Hepatocyte (in vitro differentiated cells): ENCODE measurements at regions not wholly inside any gene's neighbourhood (a gene's known extent, or its start where the extent isn't known, plus 50 kb on each side); places are given as distances from the start of the nearest gene placed in this dataset.

Experiments used
- DNase-seq: peaks from one replicate; pipeline ENCODE4 v3.0.0-alpha.2; 2016; ENCODE audit warnings: low spot score
- H2AFZ ChIP-seq: fragments of 200-600 bp; sonication (generic); 2 replicates; pipeline ENCODE4 v1.6.0; 2016; ENCODE audit warnings: antibody characterized with exemption, mild to moderate bottlenecking
- H3K27ac ChIP-seq: fragments of 200-600 bp; sonication (generic); 2 replicates; pipeline ENCODE4 v1.5.1; 2016; ENCODE audit warnings: mild to moderate bottlenecking
- H3K27me3 ChIP-seq: fragments of 200-600 bp; sonication (generic); 2 replicates; pipeline ENCODE4 v1.6.1; 2016
- H3K36me3 ChIP-seq: fragments of 200-600 bp; sonication (generic); replicated peaks from 2 replicates; pipeline ENCODE4 v1.5.1; 2016; ENCODE audit warnings: low read depth; ENCODE audit not compliant: insufficient read depth
- H3K4me1 ChIP-seq: fragments of 200-600 bp; sonication (generic); 2 replicates; pipeline ENCODE4 v1.5.1; 2016; ENCODE audit warnings: mild to moderate bottlenecking, moderate library complexity; ENCODE audit not compliant: insufficient read depth
- H3K4me2 ChIP-seq: fragments of 200-600 bp; sonication (generic); 2 replicates; pipeline ENCODE4 v1.6.0; 2016
- H3K4me3 ChIP-seq: fragments of 200-600 bp; sonication (generic); 2 replicates; pipeline ENCODE4 v1.5.1; 2016; ENCODE audit warnings: mild to moderate bottlenecking
- H3K79me2 ChIP-seq: fragments of 200-600 bp; sonication (generic); 2 replicates; pipeline ENCODE4 v1.6.0; 2017; ENCODE audit warnings: mild to moderate bottlenecking
- H3K9me2 ChIP-seq: fragments of 200-600 bp; sonication (generic); replicated peaks from 2 replicates; pipeline ENCODE4 v1.6.0; 2017; ENCODE audit warnings: mild to moderate bottlenecking; ENCODE audit not compliant: insufficient read depth
- H3K9me3 ChIP-seq: fragments of 200-600 bp; sonication (generic); 2 replicates; pipeline ENCODE4 v1.5.1; 2016; ENCODE audit warnings: low read depth, mild to moderate bottlenecking
- H4K20me1 ChIP-seq: fragments of 200-600 bp; sonication (generic); 2 replicates; pipeline ENCODE4 v1.6.0; 2016; ENCODE audit warnings: mild to moderate bottlenecking; ENCODE audit not compliant: insufficient read depth, poor library complexity, severe bottlenecking
- CTCF ChIP-seq: fragments of 200-600 bp; sonication (generic); IDR thresholded peaks from 2 replicates; pipeline ENCODE4 v1.5.1; 2016; ENCODE audit warnings: antibody characterized with exemption, mild to moderate bottlenecking; ENCODE audit not compliant: poor library complexity
- EZH2 ChIP-seq: fragments of 200-600 bp; sonication (generic); IDR thresholded peaks from 2 replicates; pipeline ENCODE4 v1.6.1; 2016; ENCODE audit warnings: antibody characterized with exemption, mild to moderate bottlenecking, borderline replicate concordance
- EZH2phosphoT487 ChIP-seq: fragments of 200-600 bp; sonication (generic); IDR thresholded peaks from one replicate; pipeline ENCODE4 v1.6.1; 2018; ENCODE audit warnings: antibody characterized with exemption, mild to moderate bottlenecking, low read depth, moderate library complexity; ENCODE audit not compliant: unreplicated experiment, severe bottlenecking
- WGBS: methylation state at CpG from one replicate; pipeline ENCODE4 v1.1.6; 2016; ENCODE audit warnings: low lambda C conversion rate; ENCODE audit errors: missing lambda C conversion rate; 5-methylcytosine and 5-hydroxymethylcytosine counted together

DNA sequence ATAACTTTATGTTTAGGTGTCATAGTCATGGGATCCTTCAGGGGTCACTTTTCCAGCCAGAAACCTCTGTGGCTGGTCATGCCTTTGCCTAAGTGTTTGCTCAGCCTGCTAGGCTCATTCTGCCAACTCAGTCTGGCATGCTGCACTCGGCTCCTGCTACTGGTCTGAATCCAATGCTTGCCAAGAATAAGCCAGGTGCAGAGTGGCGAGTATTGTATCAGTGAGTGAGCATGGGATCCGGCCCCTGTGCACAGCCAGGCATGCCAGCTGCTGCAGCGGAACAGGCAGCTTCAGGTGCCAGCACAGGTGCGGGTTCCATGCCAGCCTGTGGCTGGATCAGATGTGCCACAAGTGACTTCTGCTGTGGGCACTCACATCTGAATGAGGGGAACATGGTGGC lies 1269.3 kb upstream of the CNTN5 start:
- Histone ChIP-seq H3K9me2 (no peaks in the 10 kb centered on the region), H4K20me1 (no peaks in the 10 kb centered on the region), H3K79me2 (no peaks in the 10 kb centered on the region), H3K27me3 (no peaks in the 10 kb centered on the region), H3K9me3 (no peaks in the 10 kb centered on the region), H3K4me1 (no peaks in the 10 kb centered on the region), H3K4me2 (no peak overlapping the region), H3K36me3 (no peaks in the 10 kb centered on the region), H3K27ac (no peak overlapping the region), H3K4me3 (no peak overlapping the region), H2AFZ (no peak overlapping the region)
- no peak for DNase-seq
- WGBS = 88% methylated on average over 5 of the region's 5 CpGs
- TF ChIP-seq CTCF = no peak
- no peak for TF ChIP-seq EZH2
- no peak for TF ChIP-seq EZH2phosphoT487

DNA sequence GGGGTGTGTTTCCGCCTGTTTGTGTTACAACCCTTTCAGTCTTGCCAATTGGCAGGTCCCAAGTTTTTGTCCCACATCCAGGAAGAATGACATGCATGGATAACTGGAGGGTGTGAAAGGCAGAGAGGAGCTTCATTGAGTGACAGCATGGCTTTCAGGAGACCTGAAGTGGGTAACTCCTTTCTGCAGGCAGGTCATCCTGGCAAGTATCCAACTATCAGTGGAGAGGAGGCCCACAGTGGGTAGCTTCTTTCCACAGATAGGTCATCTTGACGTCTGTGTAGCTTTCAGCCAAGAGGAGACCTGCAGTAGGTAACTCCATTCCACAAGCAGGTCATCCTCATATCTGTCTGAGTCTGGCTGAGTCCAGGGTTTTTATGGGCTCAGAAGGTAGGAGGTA lies 1268.8 kb upstream of the CNTN5 start:
- Histone ChIP-seq H3K27ac (no peak overlapping the region), H3K79me2 (no peaks in the 10 kb centered on the region), H4K20me1 (no peaks in the 10 kb centered on the region), H3K4me1 (no peaks in the 10 kb centered on the region), H3K36me3 (no peaks in the 10 kb centered on the region), H3K4me3 (no peak overlapping the region), H2AFZ (no peak overlapping the region), H3K4me2 (no peak overlapping the region), H3K9me2 (no peaks in the 10 kb centered on the region), H3K27me3 (no peaks in the 10 kb centered on the region), H3K9me3 (no peaks in the 10 kb centered on the region)
- 88% methylated on average over 2 of the region's 2 CpGs for WGBS
- no peak for DNase-seq
- TF ChIP-seq CTCF (no peak), EZH2phosphoT487 (no peak), EZH2 (no peak)

DNA sequence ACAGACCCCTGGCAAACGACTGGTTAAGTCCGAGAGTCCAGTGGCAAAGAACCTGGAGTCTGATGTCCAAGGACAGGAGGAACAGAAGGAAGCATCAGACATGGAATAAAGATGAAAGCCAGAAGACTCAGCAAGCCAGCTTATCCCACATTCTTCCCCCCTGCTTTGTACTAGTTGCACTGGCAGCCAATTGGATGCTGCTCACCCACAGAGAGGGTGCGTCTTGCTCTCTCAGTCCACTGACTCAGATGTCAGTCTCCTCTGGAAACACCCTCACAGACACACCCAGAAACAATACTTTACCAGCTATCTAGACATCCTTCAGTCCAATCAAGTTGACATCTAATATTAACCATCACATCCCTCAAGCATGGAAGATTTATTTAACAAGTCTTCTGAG lies 1265.8 kb upstream of the CNTN5 start:
- H3K9me2 ChIP-seq = no peaks in the 10 kb centered on the region
- H3K79me2 ChIP-seq = no peaks in the 10 kb centered on the region
- no peak overlapping the region for H2AFZ ChIP-seq
- no peaks in the 10 kb centered on the region for H4K20me1 ChIP-seq
- no peak for TF ChIP-seq EZH2
- TF ChIP-seq EZH2phosphoT487 = no peak
- TF ChIP-seq CTCF = no peak
- no peak overlapping the region for H3K4me2 ChIP-seq
- no peak for DNase-seq
- no peak overlapping the region for H3K27ac ChIP-seq
- H3K36me3 ChIP-seq = no peaks in the 10 kb centered on the region
- H3K4me3 ChIP-seq = no peak overlapping the region
- no peaks in the 10 kb centered on the region for H3K27me3 ChIP-seq
- no peaks in the 10 kb centered on the region for H3K4me1 ChIP-seq
- H3K9me3 ChIP-seq = no peaks in the 10 kb centered on the region
- 85% methylated on average over 3 of the region's 3 CpGs for WGBS
